ENCODE measurements at regions not wholly inside any gene's neighbourhood (a gene's known extent, or its start where the extent isn't known, plus 50 kb on each side); places are given as distances from the start of the nearest gene placed in this dataset.

DNA sequence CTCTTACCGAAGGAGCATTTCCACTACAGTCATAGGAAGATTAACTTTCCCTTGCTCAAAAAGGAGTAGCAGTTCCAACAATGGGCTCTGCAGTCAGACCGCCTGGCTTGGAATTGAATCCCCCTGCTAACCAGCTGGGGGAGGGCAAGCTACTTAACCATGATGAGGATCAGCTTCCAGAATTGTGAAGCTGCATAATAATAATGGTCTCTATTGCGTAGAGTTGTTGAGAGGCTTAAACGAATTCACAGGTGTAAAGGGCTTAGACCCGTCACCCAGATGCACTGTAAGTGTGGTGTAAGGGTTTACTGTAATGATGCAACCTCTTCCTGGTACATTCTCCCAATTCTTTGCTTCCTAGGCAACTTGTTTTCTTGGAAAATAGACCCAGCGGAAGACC is 185.2 kb upstream of the RGMA start:
- TF ChIP-seq, protein P1, sequence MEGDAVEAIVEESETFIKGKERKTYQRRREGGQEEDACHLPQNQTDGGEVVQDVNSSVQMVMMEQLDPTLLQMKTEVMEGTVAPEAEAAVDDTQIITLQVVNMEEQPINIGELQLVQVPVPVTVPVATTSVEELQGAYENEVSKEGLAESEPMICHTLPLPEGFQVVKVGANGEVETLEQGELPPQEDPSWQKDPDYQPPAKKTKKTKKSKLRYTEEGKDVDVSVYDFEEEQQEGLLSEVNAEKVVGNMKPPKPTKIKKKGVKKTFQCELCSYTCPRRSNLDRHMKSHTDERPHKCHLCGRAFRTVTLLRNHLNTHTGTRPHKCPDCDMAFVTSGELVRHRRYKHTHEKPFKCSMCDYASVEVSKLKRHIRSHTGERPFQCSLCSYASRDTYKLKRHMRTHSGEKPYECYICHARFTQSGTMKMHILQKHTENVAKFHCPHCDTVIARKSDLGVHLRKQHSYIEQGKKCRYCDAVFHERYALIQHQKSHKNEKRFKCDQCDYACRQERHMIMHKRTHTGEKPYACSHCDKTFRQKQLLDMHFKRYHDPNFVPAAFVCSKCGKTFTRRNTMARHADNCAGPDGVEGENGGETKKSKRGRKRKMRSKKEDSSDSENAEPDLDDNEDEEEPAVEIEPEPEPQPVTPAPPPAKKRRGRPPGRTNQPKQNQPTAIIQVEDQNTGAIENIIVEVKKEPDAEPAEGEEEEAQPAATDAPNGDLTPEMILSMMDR (conservative IDR thresholded peaks at IDR 0.05; ENCODE audit: low read length), result no peak
- TF ChIP-seq EZH2phosphoT487 (IDR thresholded peaks at IDR 0.05; ENCODE audit: borderline replicate concordance), result no peak

All from Loucy (cell line).